Gastroesophageal sphincter (tissue), 4 donors: ENCODE measurements at regions not wholly inside any gene's neighbourhood (a gene's known extent, or its start where the extent isn't known, plus 50 kb on each side); places are given as distances from the start of the nearest gene placed in this dataset.

ENCODE experiments used
- ATAC-seq: fragments of 150-250 bp; one replicate; pipeline ENCODE4 v1.9.1; 2016; ENCODE audit warnings: mild to moderate bottlenecking, moderate library complexity
- H3K27ac ChIP-seq, 4 donors: fragments of 200-600 bp; sonication (generic) in 3 of 4; 1 replicate in 3 of 4; 2 replicates in 1 of 4; pipeline ENCODE4 v1.5.1; 2016 to 2019
- H3K27me3 ChIP-seq: fragments of 200-600 bp; sonication (generic); one replicate; pipeline ENCODE4 v1.5.1; 2019
- H3K36me3 ChIP-seq, 2 donors: fragments of 200-600 bp; sonication (generic); one replicate each; pipeline ENCODE4 v1.5.1; 2019; ENCODE audit warnings: control low read depth in 1 of 2
- H3K4me1 ChIP-seq, 3 donors: fragments of 200-600 bp; sonication (generic); 1 replicate in 2 of 3; 2 replicates in 1 of 3; pipeline ENCODE4 v1.5.1; 2016 to 2019; ENCODE audit warnings: control low read depth in 2 of 3
- H3K4me3 ChIP-seq, 2 donors: fragments of 200-600 bp; sonication (generic); one replicate each; pipeline ENCODE4 v1.5.1; 2019; ENCODE audit warnings: mild to moderate bottlenecking in 1 of 2, moderate library complexity in 1 of 2
- H3K9me3 ChIP-seq, 3 donors: fragments of 200-600 bp; sonication (generic); one replicate each; pipeline ENCODE4 v1.5.1; 2017 to 2019; ENCODE audit warnings: control low read depth in 2 of 3
- CTCF ChIP-seq, 4 experiments: fragments of 200-600 bp in 2 of 4; fragments of 450-650 bp in 2 of 4; sonication (generic) in 1 of 4; IDR thresholded peaks; one replicate each; pipeline ENCODE4 v1.5.1; 2017 to 2019; ENCODE audit warnings: antibody characterized with exemption in 4 of 4, mild to moderate bottlenecking in 2 of 4, moderate library complexity in 2 of 4
- EP300 ChIP-seq: sonication (generic); formaldehyde crosslinking; IDR thresholded peaks from one replicate; pipeline ENCODE4 v1.6.1; 2017; ENCODE audit warnings: antibody characterized with exemption, mild to moderate bottlenecking
- POLR2A ChIP-seq, 2 donors: fragments of 450-650 bp; IDR thresholded peaks; one replicate each; pipeline ENCODE4 v1.6.1; 2017; ENCODE audit warnings: antibody characterized with exemption in 2 of 2, mild to moderate bottlenecking in 2 of 2, moderate library complexity in 1 of 2
- POLR2AphosphoS5 ChIP-seq: sonication (generic); formaldehyde crosslinking; IDR thresholded peaks from one replicate; pipeline ENCODE4 v1.6.1; 2017; ENCODE audit warnings: antibody characterized with exemption
- WGBS, 2 donors: methylation state at CpG; one replicate each; pipeline ENCODE4 v1.1.5; 2018; ENCODE audit warnings: low coverage in 1 of 2; 5-methylcytosine and 5-hydroxymethylcytosine counted together

GRCh38 chr11:69378303-69379141 lies 84.6 kb downstream of the MYEOV start:
- H3K9me3 ChIP-seq: no peaks in the 10 kb centered on the region
- TF ChIP-seq POLR2A (IDR thresholded peaks at IDR 0.05) (no peak), CTCF (IDR thresholded peaks at IDR 0.05) (no peak)
- no peaks in the 10 kb centered on the region for H3K4me1 ChIP-seq
- no peak overlapping the region for H3K4me3 ChIP-seq
- WGBS, 2 donors: no CpG with 5 or more reads among the region's 29 CpGs
- no peak overlapping the region for H3K27ac ChIP-seq
- no peak for ATAC-seq
- no peaks in the 10 kb centered on the region for H3K36me3 ChIP-seq
- peaks cover 34% of the 10 kb centered on the region for H3K27me3 ChIP-seq

- Histone ChIP-seq H3K4me1 (no peaks in the 10 kb centered on the region), H3K36me3 (no peaks in the 10 kb centered on the region), H3K9me3 (no peaks in the 10 kb centered on the region), H3K27me3 (peaks cover 26% of the 10 kb centered on the region), H3K27ac (no peak overlapping the region), H3K4me3 (no peak overlapping the region)
- WGBS, 2 donors: 90% methylated on average over 2 of the region's 20 CpGs; no CpG with 5 or more reads in 1 of the 2 donors
- no peak for TF ChIP-seq POLR2AphosphoS5
- no peak for TF ChIP-seq CTCF (IDR thresholded peaks at IDR 0.05)
- TF ChIP-seq EP300: no peak
- ATAC-seq: no peak
These were observed 86.5 kb downstream of the MYEOV start for GRCh38 chr11:69380451-69380901.

- H3K4me3 ChIP-seq: no peak overlapping the region
- no peaks in the 10 kb centered on the region for H3K9me3 ChIP-seq
- TF ChIP-seq CTCF (IDR thresholded peaks at IDR 0.05): no peak
- no peak for TF ChIP-seq POLR2AphosphoS5
- TF ChIP-seq POLR2A (IDR thresholded peaks at IDR 0.05): no peak
- no peak for TF ChIP-seq EP300
- no peaks in the 10 kb centered on the region for H3K4me1 ChIP-seq
- H3K27me3 ChIP-seq: peaks cover 22% of the 10 kb centered on the region
- H3K27ac ChIP-seq: no peak overlapping the region
- ATAC-seq: no peak
- H3K36me3 ChIP-seq: no peaks in the 10 kb centered on the region
- WGBS, 2 donors: no CpG with 5 or more reads among the region's 10 CpGs
These were observed 87.1 kb downstream of the MYEOV start for GRCh38 chr11:69380921-69381581.

GRCh38 chr11:69381681-69382130 lies 87.8 kb downstream of the MYEOV start:
- Histone ChIP-seq H3K27me3 (peaks cover 18% of the 10 kb centered on the region), H3K4me1 (no peaks in the 10 kb centered on the region), H3K9me3 (no peaks in the 10 kb centered on the region), H3K4me3 (no peak overlapping the region), H3K27ac (no peak overlapping the region), H3K36me3 (no peaks in the 10 kb centered on the region)
- 94% methylated on average over 4 of the region's 17 CpGs; no CpG with 5 or more reads in 1 of the 2 donors for WGBS, 2 donors
- TF ChIP-seq EP300 (no peak), POLR2A (IDR thresholded peaks at IDR 0.05) (no peak), POLR2AphosphoS5 (no peak), CTCF (IDR thresholded peaks at IDR 0.05) (no peak)
- ATAC-seq: no peak
